Trophoblast cell (in vitro differentiated cells and primary cell): ENCODE measurements at regions not wholly inside any gene's neighbourhood (a gene's known extent, or its start where the extent isn't known, plus 50 kb on each side); places are given as distances from the start of the nearest gene placed in this dataset.
A peak's percentile ranks its signal among the peaks of the same experiment; 100 is the strongest.

Experiments
- DNase-seq, 2 donors: peaks; one replicate each; pipeline ENCODE4 v3.0.0-alpha.2; 2016
- H2AFZ ChIP-seq: 2 replicates; pipeline ENCODE4 v1.6.1; 2013; ENCODE audit warnings: low read length, moderate library complexity, mild to moderate bottlenecking; ENCODE audit not compliant: insufficient read depth, poor library complexity
- H2AK5ac ChIP-seq: 2 replicates; pipeline ENCODE4 v1.6.1; 2013; ENCODE audit warnings: mild to moderate bottlenecking, low read length
- H2BK120ac ChIP-seq: 2 replicates; pipeline ENCODE4 v1.6.1; 2013; ENCODE audit warnings: low read length, mild to moderate bottlenecking, moderate library complexity; ENCODE audit not compliant: insufficient read depth, poor library complexity
- H2BK12ac ChIP-seq: 2 replicates; pipeline ENCODE4 v1.6.1; 2013; ENCODE audit warnings: mild to moderate bottlenecking, low read length, moderate library complexity
- H2BK5ac ChIP-seq: 2 replicates; pipeline ENCODE4 v1.6.1; 2013; ENCODE audit warnings: low read length, low read depth, moderate library complexity, mild to moderate bottlenecking; ENCODE audit not compliant: poor library complexity
- H3K14ac ChIP-seq: 2 replicates; pipeline ENCODE4 v1.6.1; 2013; ENCODE audit warnings: mild to moderate bottlenecking, low read length
- H3K18ac ChIP-seq: 2 replicates; pipeline ENCODE4 v1.6.1; 2013; ENCODE audit warnings: mild to moderate bottlenecking, low read length
- H3K23ac ChIP-seq: 2 replicates; pipeline ENCODE4 v1.6.1; 2013; ENCODE audit warnings: low read length
- H3K27ac ChIP-seq: 2 replicates; pipeline ENCODE4 v1.5.1; 2013; ENCODE audit warnings: low read depth, mild to moderate bottlenecking, inconsistent platforms, low read length, moderate library complexity
- H3K27me3 ChIP-seq: 2 replicates; pipeline ENCODE4 v1.6.1; 2013; ENCODE audit warnings: inconsistent platforms, mild to moderate bottlenecking, low read length, moderate library complexity; ENCODE audit not compliant: insufficient read depth
- H3K36me3 ChIP-seq, 2 experiments: 1 replicate in 1 of 2; 2 replicates in 1 of 2; pipeline ENCODE4 v1.6.1; 2013; ENCODE audit warnings: low read length in 2 of 2, mild to moderate bottlenecking in 2 of 2, moderate library complexity in 1 of 2; ENCODE audit not compliant: insufficient read depth in 2 of 2, control insufficient read depth in 1 of 2
- H3K4ac ChIP-seq: 2 replicates; pipeline ENCODE4 v1.6.1; 2013; ENCODE audit warnings: low read depth, mild to moderate bottlenecking, low read length, moderate library complexity
- H3K4me1 ChIP-seq, 2 experiments: 1 replicate in 1 of 2; 2 replicates in 1 of 2; pipeline ENCODE4 v1.6.1; 2013; ENCODE audit warnings: low read length in 2 of 2, mild to moderate bottlenecking in 2 of 2, moderate library complexity in 1 of 2; ENCODE audit not compliant: insufficient read depth in 2 of 2, control insufficient read depth in 1 of 2
- H3K4me2 ChIP-seq: 2 replicates; pipeline ENCODE4 v1.6.1; 2013; ENCODE audit warnings: inconsistent platforms, mild to moderate bottlenecking, low read length, moderate library complexity
- H3K4me3 ChIP-seq: 2 replicates; pipeline ENCODE4 v1.5.1; 2013; ENCODE audit warnings: mild to moderate bottlenecking, low read depth, low read length, inconsistent platforms
- H3K79me1 ChIP-seq: one replicate; pipeline ENCODE4 v1.6.1; 2013; ENCODE audit warnings: low read length
- H3K79me2 ChIP-seq: 2 replicates; pipeline ENCODE4 v1.6.1; 2013; ENCODE audit warnings: low read length, mild to moderate bottlenecking; ENCODE audit not compliant: control insufficient read depth, insufficient read depth, poor library complexity
- H3K9ac ChIP-seq: 2 replicates; pipeline ENCODE4 v1.6.1; 2013; ENCODE audit warnings: mild to moderate bottlenecking, low read length
- H3K9me3 ChIP-seq: 2 replicates; pipeline ENCODE4 v1.6.1; 2013; ENCODE audit warnings: low read depth, mild to moderate bottlenecking, control low read depth, inconsistent platforms, low read length; ENCODE audit not compliant: insufficient read depth
- H4K12ac ChIP-seq: 2 replicates; pipeline ENCODE4 v1.6.1; 2013; ENCODE audit warnings: low read depth, mild to moderate bottlenecking, low read length, moderate library complexity
- H4K8ac ChIP-seq: 2 replicates; pipeline ENCODE4 v1.6.1; 2013; ENCODE audit warnings: low read depth, mild to moderate bottlenecking, low read length, moderate library complexity
- H4K91ac ChIP-seq: one replicate; pipeline ENCODE4 v1.6.1; 2013; ENCODE audit warnings: low read depth, mild to moderate bottlenecking, low read length, moderate library complexity
- WGBS: extraction: QIAGEN DNeasy Blood & Tissue Kit; methylation state at CpG from one replicate; pipeline ENCODE4 v1.1.7; 2013; ENCODE audit warnings: missing lambda C conversion rate; ENCODE audit not compliant: insufficient read length, insufficient coverage; ENCODE audit errors: extremely low coverage; 5-methylcytosine and 5-hydroxymethylcytosine counted together

GRCh38 chr5:109961751-109962150 is 272.0 kb downstream of the MAN2A1 start:
- no peak overlapping the region for H2BK5ac ChIP-seq
- no peak overlapping the region for H4K91ac ChIP-seq
- DNase-seq: no peak
- H3K4me1 ChIP-seq: no peaks in the 10 kb centered on the region
- H3K4me2 ChIP-seq: no peak overlapping the region
- no peak overlapping the region for H3K4me3 ChIP-seq
- H2AFZ ChIP-seq: no peak overlapping the region
- H2AK5ac ChIP-seq: no peak overlapping the region
- H2BK12ac ChIP-seq: no peak overlapping the region
- H2BK120ac ChIP-seq: no peak overlapping the region
- H3K9ac ChIP-seq: no peak overlapping the region
- no peak overlapping the region for H4K12ac ChIP-seq
- H4K8ac ChIP-seq: no peak overlapping the region
- H3K79me2 ChIP-seq: no peaks in the 10 kb centered on the region
- H3K27ac ChIP-seq: no peak overlapping the region
- H3K9me3 ChIP-seq: no peaks in the 10 kb centered on the region
- no peak overlapping the region for H3K23ac ChIP-seq
- H3K18ac ChIP-seq: no peak overlapping the region
- H3K14ac ChIP-seq: no peak overlapping the region
- no peaks in the 10 kb centered on the region for H3K27me3 ChIP-seq
- H3K79me1 ChIP-seq: no peaks in the 10 kb centered on the region
- H3K36me3 ChIP-seq: no peaks in the 10 kb centered on the region
- WGBS: no CpG with 5 or more reads among the region's 1 CpG
- H3K4ac ChIP-seq: no peak overlapping the region

- H4K8ac ChIP-seq: no peak overlapping the region
- H4K91ac ChIP-seq: no peak overlapping the region
- no peak overlapping the region for H3K27ac ChIP-seq
- H3K14ac ChIP-seq: no peak overlapping the region
- no peak overlapping the region for H2BK5ac ChIP-seq
- H3K9ac ChIP-seq: no peak overlapping the region
- no CpG with 5 or more reads among the region's 1 CpG for WGBS
- H3K79me2 ChIP-seq: no peaks in the 10 kb centered on the region
- H3K23ac ChIP-seq: no peak overlapping the region
- H2BK12ac ChIP-seq: no peak overlapping the region
- H3K36me3 ChIP-seq: no peaks in the 10 kb centered on the region
- no peak overlapping the region for H2AFZ ChIP-seq
- H2BK120ac ChIP-seq: no peak overlapping the region
- no peaks in the 10 kb centered on the region for H3K79me1 ChIP-seq
- H3K27me3 ChIP-seq: no peaks in the 10 kb centered on the region
- no peak overlapping the region for H2AK5ac ChIP-seq
- no peaks in the 10 kb centered on the region for H3K9me3 ChIP-seq
- no peak overlapping the region for H3K4me3 ChIP-seq
- H3K18ac ChIP-seq: no peak overlapping the region
- no peak overlapping the region for H4K12ac ChIP-seq
- H3K4me2 ChIP-seq: no peak overlapping the region
- H3K4ac ChIP-seq: no peak overlapping the region
- DNase-seq: no peak
- no peaks in the 10 kb centered on the region for H3K4me1 ChIP-seq
Observed at GRCh38 chr5:109962882-109963603, 273.3 kb downstream of the MAN2A1 start.

- H4K12ac ChIP-seq: no peak overlapping the region
- no CpG with 5 or more reads among the region's 3 CpGs for WGBS
- no peaks in the 10 kb centered on the region for H3K9me3 ChIP-seq
- no peak overlapping the region for H3K4me2 ChIP-seq
- H2BK120ac ChIP-seq: no peak overlapping the region
- H3K79me1 ChIP-seq: no peaks in the 10 kb centered on the region
- H4K8ac ChIP-seq: no peak overlapping the region
- peak in 1 of 2 donors; percentile 55 for DNase-seq
- H3K27me3 ChIP-seq: no peaks in the 10 kb centered on the region
- no peaks in the 10 kb centered on the region for H3K4me1 ChIP-seq
- H2BK5ac ChIP-seq: no peak overlapping the region
- H3K36me3 ChIP-seq: no peaks in the 10 kb centered on the region
- no peak overlapping the region for H3K18ac ChIP-seq
- H3K27ac ChIP-seq: no peak overlapping the region
- H4K91ac ChIP-seq: no peak overlapping the region
- H2BK12ac ChIP-seq: no peak overlapping the region
- no peaks in the 10 kb centered on the region for H3K79me2 ChIP-seq
- no peak overlapping the region for H3K9ac ChIP-seq
- H3K4ac ChIP-seq: no peak overlapping the region
- H3K4me3 ChIP-seq: no peak overlapping the region
- H2AK5ac ChIP-seq: no peak overlapping the region
- no peak overlapping the region for H3K14ac ChIP-seq
- H2AFZ ChIP-seq: no peak overlapping the region
- no peak overlapping the region for H3K23ac ChIP-seq
Observed at GRCh38 chr5:109964136-109964535, 274.4 kb downstream of the MAN2A1 start.

DNA sequence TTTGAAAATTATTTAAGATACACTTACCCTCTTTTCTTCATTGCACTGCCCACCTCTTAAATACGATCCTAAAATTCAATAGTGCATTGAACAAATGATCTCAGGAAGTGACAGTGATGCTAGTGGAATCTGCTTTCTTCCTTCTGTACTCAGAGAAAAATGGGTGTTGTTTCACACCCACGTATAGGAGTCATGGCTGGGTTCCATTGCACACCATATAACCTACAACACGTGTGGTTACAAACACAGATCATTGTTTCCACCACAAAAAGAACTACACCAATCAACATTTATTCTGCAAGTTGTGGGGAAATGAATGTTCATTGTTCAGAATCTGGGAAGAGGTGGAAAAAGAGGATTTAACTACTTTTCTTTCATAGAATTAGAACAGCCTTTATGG is 275.9 kb downstream of the MAN2A1 start:
- no peak overlapping the region for H2AFZ ChIP-seq
- no peaks in the 10 kb centered on the region for H3K79me1 ChIP-seq
- H3K4me1 ChIP-seq: no peaks in the 10 kb centered on the region
- no peak overlapping the region for H3K14ac ChIP-seq
- no peak overlapping the region for H3K9ac ChIP-seq
- H3K4me2 ChIP-seq: no peak overlapping the region
- H3K27me3 ChIP-seq: no peaks in the 10 kb centered on the region
- H2BK5ac ChIP-seq: no peak overlapping the region
- no peak overlapping the region for H3K4me3 ChIP-seq
- no peaks in the 10 kb centered on the region for H3K9me3 ChIP-seq
- no peak overlapping the region for H2BK12ac ChIP-seq
- H3K79me2 ChIP-seq: no peaks in the 10 kb centered on the region
- no peak overlapping the region for H3K18ac ChIP-seq
- H4K8ac ChIP-seq: no peak overlapping the region
- no peaks in the 10 kb centered on the region for H3K36me3 ChIP-seq
- no peak overlapping the region for H2BK120ac ChIP-seq
- no peak overlapping the region for H4K91ac ChIP-seq
- H2AK5ac ChIP-seq: no peak overlapping the region
- H4K12ac ChIP-seq: no peak overlapping the region
- no peak overlapping the region for H3K27ac ChIP-seq
- no peak overlapping the region for H3K23ac ChIP-seq
- H3K4ac ChIP-seq: no peak overlapping the region
- no CpG with 5 or more reads among the region's 3 CpGs for WGBS
- no peak for DNase-seq
